ENCODE measurements at regions not wholly inside any gene's neighbourhood (a gene's known extent, or its start where the extent isn't known, plus 50 kb on each side); places are given as distances from the start of the nearest gene placed in this dataset.

- H3K27me3 Mint-ChIP-seq (ENCODE audit: insufficient read depth) = peaks cover 24% of the 10 kb centered on the region
- H3K36me3 Mint-ChIP-seq (ENCODE audit: low read depth) = no peaks in the 10 kb centered on the region
- no peaks in the 10 kb centered on the region for H3K4me1 Mint-ChIP-seq (ENCODE audit: low read depth)
- no peak for DNase-seq
- no peak overlapping the region for H3K4me3 Mint-ChIP-seq
- TF ChIP-seq, protein P1, sequence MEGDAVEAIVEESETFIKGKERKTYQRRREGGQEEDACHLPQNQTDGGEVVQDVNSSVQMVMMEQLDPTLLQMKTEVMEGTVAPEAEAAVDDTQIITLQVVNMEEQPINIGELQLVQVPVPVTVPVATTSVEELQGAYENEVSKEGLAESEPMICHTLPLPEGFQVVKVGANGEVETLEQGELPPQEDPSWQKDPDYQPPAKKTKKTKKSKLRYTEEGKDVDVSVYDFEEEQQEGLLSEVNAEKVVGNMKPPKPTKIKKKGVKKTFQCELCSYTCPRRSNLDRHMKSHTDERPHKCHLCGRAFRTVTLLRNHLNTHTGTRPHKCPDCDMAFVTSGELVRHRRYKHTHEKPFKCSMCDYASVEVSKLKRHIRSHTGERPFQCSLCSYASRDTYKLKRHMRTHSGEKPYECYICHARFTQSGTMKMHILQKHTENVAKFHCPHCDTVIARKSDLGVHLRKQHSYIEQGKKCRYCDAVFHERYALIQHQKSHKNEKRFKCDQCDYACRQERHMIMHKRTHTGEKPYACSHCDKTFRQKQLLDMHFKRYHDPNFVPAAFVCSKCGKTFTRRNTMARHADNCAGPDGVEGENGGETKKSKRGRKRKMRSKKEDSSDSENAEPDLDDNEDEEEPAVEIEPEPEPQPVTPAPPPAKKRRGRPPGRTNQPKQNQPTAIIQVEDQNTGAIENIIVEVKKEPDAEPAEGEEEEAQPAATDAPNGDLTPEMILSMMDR (IDR thresholded peaks at IDR 0.05) = no peak
- H3K27ac Mint-ChIP-seq = no peak overlapping the region
- H3K9me3 Mint-ChIP-seq = no peaks in the 10 kb centered on the region
Measured at GRCh38 chr10:70962686-70963085, 74.3 kb upstream of the PCBD1 start.

- TF ChIP-seq, protein P1 (IDR thresholded peaks at IDR 0.05) = no peak
Measured at GRCh38 chr10:70963271-70963670, 74.9 kb upstream of the PCBD1 start.

DNA sequence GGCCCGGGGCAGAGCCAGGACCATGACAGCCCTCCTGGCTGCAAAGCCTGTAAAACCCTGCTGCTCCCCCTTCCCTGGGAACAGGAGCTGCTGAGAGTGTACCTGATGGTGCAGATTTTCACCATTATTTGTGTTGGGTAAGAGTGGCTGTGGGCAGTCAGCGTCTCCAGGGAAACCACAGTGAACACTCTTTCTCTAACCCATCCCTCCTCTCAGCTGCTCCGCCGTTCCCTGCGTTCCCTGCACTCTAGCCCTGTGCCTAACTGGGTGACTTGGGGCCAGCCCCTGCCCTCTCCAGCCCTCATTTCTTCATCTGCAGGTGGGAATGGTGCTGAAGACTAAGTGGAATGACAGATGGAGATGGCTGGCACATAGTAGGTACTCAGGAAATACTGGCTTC, 75.9 kb upstream of the PCBD1 start:
- Mint-ChIP-seq H3K27ac (no peak overlapping the region), H3K4me1 (ENCODE audit: low read depth) (no peaks in the 10 kb centered on the region), H3K9me3 (no peaks in the 10 kb centered on the region), H3K27me3 (ENCODE audit: insufficient read depth) (peaks cover 24% of the 10 kb centered on the region), H3K4me3 (no peak overlapping the region), H3K36me3 (ENCODE audit: low read depth) (no peaks in the 10 kb centered on the region)
- TF ChIP-seq, protein P1 (IDR thresholded peaks at IDR 0.05) = no peak
- no peak for DNase-seq

More at GRCh38 chr10:70963271-70963670, 74.9 kb upstream of the PCBD1 start:
- Mint-ChIP-seq H3K9me3 (no peaks in the 10 kb centered on the region), H3K27me3 (ENCODE audit: insufficient read depth) (peaks cover 24% of the 10 kb centered on the region), H3K36me3 (ENCODE audit: low read depth) (no peaks in the 10 kb centered on the region), H3K27ac (no peak overlapping the region), H3K4me1 (ENCODE audit: low read depth) (no peaks in the 10 kb centered on the region), H3K4me3 (no peak overlapping the region)
- no peak for DNase-seq

DNA sequence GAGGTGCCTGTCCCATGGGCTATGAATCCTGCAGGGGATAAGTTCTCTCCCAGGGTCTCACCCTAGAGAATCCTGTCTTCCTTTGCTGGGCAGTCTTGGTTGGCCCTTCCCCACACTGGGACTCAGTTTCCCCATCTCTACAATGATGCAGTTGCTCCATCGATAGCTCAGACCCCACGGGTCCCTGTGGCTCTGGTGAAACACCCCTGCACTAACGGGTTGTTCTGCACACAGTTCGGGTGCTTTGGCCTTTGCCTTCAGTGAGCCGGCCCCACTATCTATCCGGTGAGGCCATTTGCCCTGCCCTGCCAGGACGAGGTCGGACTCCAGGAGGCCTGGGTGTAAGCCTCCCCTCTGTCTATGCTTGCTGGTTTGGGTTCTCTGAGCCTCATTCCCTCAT, 76.5 kb upstream of the PCBD1 start:
- Mint-ChIP-seq H3K4me3 (no peak overlapping the region), H3K27ac (no peak overlapping the region), H3K4me1 (ENCODE audit: low read depth) (no peaks in the 10 kb centered on the region), H3K9me3 (no peaks in the 10 kb centered on the region), H3K27me3 (ENCODE audit: insufficient read depth) (peaks cover 28% of the 10 kb centered on the region), H3K36me3 (ENCODE audit: low read depth) (no peaks in the 10 kb centered on the region)
- TF ChIP-seq, protein P1 (IDR thresholded peaks at IDR 0.05) = no peak
- no peak for DNase-seq

- H3K4me3 Mint-ChIP-seq = no peak overlapping the region
- TF ChIP-seq, protein P1 (IDR thresholded peaks at IDR 0.05) = no peak
- no peaks in the 10 kb centered on the region for H3K9me3 Mint-ChIP-seq
- no peaks in the 10 kb centered on the region for H3K36me3 Mint-ChIP-seq (ENCODE audit: low read depth)
- peaks cover 33% of the 10 kb centered on the region for H3K27me3 Mint-ChIP-seq (ENCODE audit: insufficient read depth)
- H3K4me1 Mint-ChIP-seq (ENCODE audit: low read depth) = no peaks in the 10 kb centered on the region
- DNase-seq = no peak
- H3K27ac Mint-ChIP-seq = no peak overlapping the region
Measured at GRCh38 chr10:70965566-70965965, 77.2 kb upstream of the PCBD1 start.

Measured in HFFc6 (cell line).